KBM-7 (cell line): ENCODE measurements at regions not wholly inside any gene's neighbourhood (a gene's known extent, or its start where the extent isn't known, plus 50 kb on each side); places are given as distances from the start of the nearest gene placed in this dataset.

Experiments
- DNase-seq: peaks from one replicate; pipeline ENCODE4 v3.0.0-alpha.2; 2015
- in situ Hi-C: fragments of 300-500 bp; cut with MboI; formaldehyde crosslinking; loops from 2 replicates; pipeline ENCODE4 v1.14.3; 2020; ENCODE audit warnings: low sequenced_read_pairs, low pct_unique_long_range_greater_than_20kb, mixed read lengths

GRCh38 chr10:121185816-121186455 is 334.8 kb downstream of the WDR11 start:
- no peak for DNase-seq
- in situ Hi-C loops = no loop called here

DNA sequence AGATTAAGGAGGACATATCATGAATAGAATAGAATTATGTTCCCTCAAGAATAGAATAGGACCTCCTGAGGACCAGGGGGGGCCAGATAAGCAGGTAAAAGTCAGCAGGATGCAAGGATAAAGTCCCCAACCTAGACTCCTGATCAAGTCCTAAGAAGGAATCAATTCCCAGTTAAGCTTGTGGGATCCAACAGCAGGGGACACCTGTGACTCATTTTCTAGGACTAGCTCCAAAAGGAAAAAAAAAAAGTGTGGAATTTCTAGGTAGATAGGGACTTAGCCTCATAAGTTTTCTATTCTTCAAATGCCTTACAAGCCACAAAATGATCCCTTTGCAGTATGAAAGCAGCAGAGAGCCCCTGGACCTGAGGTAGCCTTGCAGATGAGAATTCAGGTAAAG is 336.2 kb downstream of the WDR11 start:
- in situ Hi-C loops = no loop called here
- no peak for DNase-seq

- DNase-seq = no peak
- in situ Hi-C loops = no loop called here
These were observed 336.8 kb downstream of the WDR11 start for GRCh38 chr10:121188005-121188404.

DNA sequence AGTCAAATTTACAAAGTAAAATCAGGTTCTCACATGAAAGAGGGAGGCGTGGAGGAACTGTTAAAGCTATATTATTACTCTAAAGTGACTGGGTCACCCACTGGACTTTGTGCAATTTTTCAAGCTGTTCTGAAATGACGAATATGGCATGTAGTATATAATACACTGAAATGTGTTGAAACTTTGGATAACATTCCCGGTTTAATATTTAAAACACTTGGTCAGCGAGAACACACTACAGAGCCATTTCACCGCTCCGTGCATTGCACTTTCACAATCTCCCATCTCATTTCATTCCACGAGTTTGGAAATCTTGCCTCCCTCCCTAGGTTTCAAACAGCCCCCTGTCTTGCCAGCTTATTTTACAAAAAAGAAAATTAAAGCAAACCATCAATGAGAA is 337.9 kb downstream of the WDR11 start:
- in situ Hi-C loops = no loop called here
- no peak for DNase-seq

- in situ Hi-C loops = no loop called here
- no peak for DNase-seq
These were observed 343.7 kb downstream of the WDR11 start for GRCh38 chr10:121194696-121195523.

DNA sequence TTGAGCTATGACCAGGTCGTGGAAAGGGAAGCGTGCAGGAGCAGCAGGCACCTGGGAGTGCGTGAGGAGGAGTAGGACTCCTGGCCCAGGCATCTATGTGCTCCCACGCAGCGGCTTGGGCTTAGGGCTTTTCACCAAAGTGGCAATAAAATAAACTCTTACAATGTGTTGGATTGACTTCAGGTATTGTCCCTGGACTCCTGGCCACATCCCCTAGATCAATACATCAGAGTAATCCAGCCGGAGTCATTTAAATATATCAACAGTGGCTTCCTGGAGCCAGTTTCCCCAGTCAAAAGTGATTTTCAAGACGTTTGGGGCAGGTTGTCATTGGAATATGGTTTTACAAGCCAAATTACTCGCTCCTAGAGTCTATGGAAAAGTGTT is 344.4 kb downstream of the WDR11 start:
- DNase-seq = no peak
- in situ Hi-C loops = no loop called here

- DNase-seq = no peak
- in situ Hi-C loops = no loop called here
These were observed 347.9 kb downstream of the WDR11 start for GRCh38 chr10:121199081-121199480.

DNA sequence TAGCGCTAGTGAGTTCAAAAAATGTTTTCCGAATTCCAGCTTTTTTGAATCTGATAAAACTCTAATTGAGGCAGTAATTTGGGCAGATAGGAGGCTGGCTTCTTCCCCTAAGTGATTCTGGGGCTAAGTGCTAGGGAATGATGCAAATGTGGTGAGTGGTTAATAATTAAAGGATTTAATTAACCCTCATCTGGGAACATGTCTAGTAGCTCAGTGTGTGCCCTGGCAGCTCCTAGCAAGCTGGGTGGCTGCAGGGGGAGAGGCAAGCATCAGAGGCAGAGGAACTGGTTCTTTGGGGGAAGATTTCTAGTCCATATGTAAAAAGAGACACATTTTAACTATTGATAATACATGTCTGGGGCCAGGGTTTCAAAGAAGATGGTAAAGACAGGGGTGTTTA is 354.5 kb downstream of the WDR11 start:
- DNase-seq = no peak
- in situ Hi-C loops = no loop called here

DNA sequence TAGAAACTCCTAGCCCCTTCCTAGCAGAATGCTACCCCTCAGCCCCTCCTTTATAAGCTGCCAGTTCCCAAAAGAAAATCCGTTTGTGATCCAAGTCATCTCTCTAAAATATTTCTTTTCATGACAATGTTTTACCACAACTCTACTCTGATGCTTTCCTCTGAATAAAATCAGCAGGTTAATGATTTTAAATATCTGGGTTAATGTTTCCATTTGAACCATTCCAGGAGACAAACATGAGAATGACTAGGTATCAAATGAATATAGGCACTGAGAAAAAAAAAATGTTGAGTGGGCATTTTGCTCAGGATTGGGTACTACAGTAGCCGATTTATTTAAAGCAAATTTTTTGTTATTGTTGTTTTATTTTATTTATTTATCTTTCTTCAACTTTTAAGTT is 360.3 kb downstream of the WDR11 start:
- in situ Hi-C loops = no loop called here
- no peak for DNase-seq

DNA sequence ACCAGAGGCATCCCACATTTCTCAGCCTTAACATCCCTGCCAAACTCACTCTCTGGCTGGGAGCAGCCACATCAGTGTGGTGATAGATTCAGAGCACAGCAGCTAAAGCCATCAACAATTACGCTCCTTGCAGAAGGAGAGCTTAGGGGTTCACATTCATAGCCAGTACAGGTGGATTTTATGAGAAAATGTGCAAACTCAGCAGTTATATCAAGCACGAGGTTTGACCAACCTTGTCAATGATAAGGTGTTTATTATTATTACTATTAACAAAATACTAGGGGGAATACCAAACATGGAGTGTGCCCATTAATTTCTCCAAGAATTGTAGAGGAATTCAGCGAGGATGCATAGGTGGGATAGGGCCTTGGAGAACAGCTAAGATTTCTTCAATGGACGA is 362.3 kb downstream of the WDR11 start:
- in situ Hi-C loops = no loop called here
- DNase-seq = no peak

DNA sequence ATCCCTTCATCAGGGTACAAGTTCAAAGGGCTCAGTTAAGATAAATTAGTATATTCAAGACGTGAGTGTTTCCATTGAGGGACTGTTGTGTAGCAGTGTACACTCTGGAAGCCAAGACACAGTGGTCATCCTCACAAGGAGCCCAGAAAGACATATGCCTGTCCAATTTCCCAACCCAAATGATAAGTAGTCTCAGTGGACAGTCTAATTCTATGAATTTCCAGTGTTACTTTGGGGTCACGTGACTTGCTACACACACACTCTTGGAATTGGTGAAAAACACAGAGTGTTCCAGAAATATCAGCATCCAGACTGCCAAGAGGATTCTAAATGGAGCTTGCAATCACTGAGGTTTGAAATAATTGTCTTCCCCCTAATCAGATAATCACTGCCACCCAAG is 365.1 kb downstream of the WDR11 start:
- no peak for DNase-seq
- in situ Hi-C loops = no loop called here

DNA sequence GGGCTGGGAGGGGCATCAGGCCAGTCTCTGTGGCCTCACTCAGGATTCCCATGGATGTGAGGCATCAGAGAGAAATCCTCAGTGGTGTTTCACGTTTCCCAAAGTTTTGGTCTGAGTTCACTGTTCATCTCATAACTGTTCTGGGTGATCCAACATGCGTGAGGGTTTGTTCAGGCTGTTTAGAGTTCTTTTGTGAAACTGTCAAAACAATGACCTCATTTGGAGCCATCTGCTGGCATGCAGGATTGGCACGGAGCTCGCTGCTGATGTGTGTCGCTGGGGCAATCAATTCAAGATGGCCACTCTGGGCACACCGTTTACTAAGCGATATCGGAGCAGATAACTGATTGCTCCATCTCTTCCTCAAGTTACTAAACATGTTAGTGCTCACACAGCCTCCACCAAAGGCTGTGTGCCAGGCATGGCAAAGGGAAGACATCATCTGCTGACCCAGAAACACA is 365.6 kb downstream of the WDR11 start:
- no peak for DNase-seq
- in situ Hi-C loops = no loop called here

DNA sequence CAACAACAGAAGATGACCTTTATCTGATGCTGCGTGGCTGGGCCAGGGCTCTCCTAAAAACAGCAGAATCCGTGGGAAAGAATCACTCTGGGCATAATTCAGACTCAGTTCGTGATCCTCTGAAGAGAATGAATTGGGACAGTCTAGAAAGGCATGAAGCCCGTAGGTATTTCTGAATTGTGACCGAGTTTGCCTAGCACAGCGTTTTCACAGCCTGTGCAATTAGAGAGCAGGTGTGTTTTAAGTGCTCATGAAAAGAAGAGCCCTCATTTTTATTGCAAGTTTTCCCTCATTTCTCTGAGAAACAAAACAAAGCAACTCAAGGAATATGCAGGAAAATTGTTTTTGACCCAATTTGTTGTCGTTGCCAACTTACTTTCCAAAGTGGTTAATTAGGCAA is 366.2 kb downstream of the WDR11 start:
- no peak for DNase-seq
- in situ Hi-C loops = no loop called here

GRCh38 chr10:121221072-121221471 is 369.9 kb downstream of the WDR11 start:
- DNase-seq = no peak
- in situ Hi-C loops = no loop called here

- no peak for DNase-seq
- in situ Hi-C loops = no loop called here
These were observed 370.8 kb downstream of the WDR11 start for GRCh38 chr10:121221991-121222390.

DNA sequence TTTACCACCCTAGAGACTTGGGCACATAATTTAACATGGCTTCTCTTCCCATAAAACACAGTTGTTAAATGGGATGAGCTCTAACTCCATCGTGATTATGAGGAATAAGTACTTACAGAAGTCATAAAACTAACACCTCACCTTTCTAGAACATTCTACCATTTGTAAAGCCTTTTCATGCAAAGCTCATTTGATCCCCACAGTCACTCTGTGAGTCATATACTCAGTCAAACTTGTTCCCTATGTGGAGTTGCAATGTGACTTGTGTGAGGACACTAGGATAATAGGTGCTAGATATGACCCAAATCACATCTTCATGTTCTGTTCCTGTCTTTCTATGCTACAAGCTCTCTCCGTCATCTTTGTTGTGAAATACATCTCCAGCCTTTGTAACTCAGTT is 371.7 kb downstream of the WDR11 start:
- in situ Hi-C loops = no loop called here
- no peak for DNase-seq

DNA sequence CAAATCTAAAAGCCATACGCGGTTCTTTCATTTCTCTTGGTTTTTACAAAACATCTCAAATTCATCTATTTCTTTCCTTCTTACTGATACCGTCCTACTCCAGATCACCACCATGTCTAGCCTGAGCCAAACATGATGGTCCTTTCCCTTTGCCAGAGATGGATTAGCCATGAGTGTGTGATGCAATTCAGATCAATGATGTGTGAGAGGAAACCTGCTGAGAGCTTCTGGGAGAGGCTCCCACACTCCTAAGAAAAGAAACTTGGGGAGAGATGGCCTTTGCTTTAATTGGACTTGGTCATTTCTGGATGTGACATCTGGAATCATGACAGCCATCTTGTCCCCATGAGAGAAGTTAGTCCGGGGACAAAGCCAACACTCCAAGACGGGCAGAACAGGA is 367.2 kb downstream of the FGFR2 start:
- no peak for DNase-seq
- in situ Hi-C loops = no loop called here

- in situ Hi-C loops = no loop called here
- no peak for DNase-seq
These were observed 365.8 kb downstream of the FGFR2 start for GRCh38 chr10:121232494-121232893.

DNA sequence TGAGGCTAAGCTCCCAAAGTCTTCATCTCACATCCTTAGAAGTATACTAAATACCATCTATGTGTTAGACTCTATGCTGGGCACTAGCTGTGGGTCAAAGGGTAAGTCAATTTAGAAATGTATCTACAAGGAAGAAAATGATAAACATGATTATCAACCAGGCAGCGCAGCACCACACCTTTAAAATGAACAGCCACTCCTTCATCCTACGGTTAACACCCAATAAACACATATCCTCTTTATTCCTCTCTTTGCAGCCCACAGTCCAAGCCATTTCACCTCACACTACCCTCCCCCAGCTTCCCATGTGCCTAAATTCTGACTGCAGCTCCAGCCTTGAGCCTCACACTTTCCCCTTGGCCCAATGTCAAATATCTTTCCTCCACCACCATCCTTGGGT is 362.6 kb downstream of the FGFR2 start:
- DNase-seq = no peak
- in situ Hi-C loops = no loop called here

GRCh38 chr10:121236621-121237020 is 361.6 kb downstream of the FGFR2 start:
- in situ Hi-C loops = no loop called here
- DNase-seq = no peak

DNA sequence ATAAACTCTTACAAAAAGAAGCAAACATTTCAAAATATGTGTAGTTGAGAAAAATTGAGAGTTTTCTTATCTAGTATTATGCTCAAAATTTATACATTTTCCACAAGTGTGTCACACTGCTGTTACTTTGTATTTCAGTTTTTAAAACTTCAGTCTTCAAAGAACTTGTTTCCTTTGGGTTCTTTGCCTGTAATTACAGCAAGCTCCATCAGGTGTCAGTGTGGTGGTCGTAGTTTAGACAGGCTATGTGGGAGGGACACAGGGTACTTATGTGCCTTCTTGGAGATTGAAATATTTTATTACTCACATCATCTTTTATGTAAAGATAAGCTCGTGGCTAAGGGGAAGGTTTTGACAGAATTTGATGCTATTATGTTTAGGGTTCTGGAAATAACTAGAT is 360.5 kb downstream of the FGFR2 start:
- DNase-seq = no peak
- in situ Hi-C loops = no loop called here
